DMS79 treated with DMSO at 0.1 percent for 48 hours (cell line): ENCODE measurements at regions not wholly inside any gene's neighbourhood (a gene's known extent, or its start where the extent isn't known, plus 50 kb on each side); places are given as distances from the start of the nearest gene placed in this dataset.
"Not testable (repeated sequence)": the region's sequence is repeated elsewhere in the genome, so short reads cannot be mapped to it uniquely, and the experiment has no call there.

Source experiments
- DNase-seq: peaks from one replicate; lab custom pipeline; 2025; lab: John Stamatoyannopoulos, UW

GRCh38 chr7:136325027-136325426 lies 347.9 kb upstream of the MTPN start:
- no peak for DNase-seq

DNA sequence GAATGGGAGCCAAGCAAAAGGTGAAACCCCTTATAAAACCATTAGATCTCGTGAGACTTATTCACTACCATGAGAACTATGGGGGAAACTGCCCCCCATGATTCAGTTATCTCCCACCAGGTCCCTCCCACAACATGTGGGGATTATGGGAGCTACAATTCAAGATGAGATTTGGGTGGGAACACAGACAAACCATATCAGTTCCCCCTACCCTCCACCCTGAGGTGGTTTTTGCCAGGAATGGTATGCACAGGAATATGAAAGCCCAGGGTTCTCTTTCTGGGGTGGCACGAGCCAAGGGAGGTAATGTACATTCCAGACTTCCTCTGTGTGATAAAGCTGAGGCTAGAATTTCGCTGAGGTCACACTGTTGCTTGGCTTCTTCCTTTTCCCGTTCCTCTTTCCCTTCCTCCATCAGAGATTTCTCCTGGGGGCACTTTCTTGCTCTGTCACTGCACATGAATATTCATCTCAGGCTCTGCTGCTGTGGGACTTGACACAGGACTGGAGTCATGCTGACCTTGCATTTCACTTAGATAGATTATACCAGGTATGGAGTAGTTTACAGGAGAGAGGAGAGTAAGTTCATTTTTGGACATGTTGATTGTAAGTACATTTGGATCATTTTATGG lies 347.0 kb upstream of the MTPN start:
- DNase-seq, result no peak

GRCh38 chr7:136312592-136312991 lies 335.4 kb upstream of the MTPN start:
- no peak for DNase-seq

DNA sequence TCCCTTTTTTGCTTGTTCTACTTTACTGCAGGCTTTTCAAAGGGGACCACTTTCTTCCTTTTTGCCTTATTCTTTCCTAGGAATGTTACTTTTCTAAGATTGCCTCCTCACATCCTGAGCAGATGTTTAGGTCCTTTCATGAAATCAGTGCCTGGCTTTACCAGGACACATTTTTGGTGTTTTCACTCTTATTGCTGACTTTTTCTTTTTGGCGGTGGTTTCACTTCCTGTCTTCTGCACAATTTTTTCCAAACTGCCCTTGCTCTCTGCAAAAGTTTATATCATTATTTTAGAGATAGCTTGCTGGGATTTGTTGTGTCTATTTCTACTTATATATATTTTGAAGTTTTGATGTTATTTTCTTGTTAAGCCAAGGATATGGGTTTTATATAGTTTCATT lies 332.2 kb upstream of the MTPN start:
- DNase-seq, result no peak

DNA sequence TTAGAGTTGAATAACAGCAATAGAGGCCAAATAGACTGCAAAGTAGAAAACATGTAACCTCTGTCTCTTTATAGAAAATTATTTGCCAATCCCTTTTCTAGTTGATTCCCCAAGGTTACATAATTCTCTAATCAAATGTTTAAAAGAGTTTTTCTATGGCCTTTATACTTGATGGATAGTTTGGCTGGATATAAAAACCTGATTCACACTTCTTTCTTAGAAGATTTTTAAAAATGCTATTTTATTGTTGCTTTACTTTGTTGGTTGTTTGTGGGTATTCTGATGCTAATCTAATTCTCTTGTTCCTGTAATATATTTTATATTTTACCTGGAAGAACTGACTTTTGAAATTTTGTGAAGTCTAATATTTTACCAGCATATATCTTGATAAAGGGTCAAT lies 331.1 kb upstream of the MTPN start:
- DNase-seq, result no peak

DNA sequence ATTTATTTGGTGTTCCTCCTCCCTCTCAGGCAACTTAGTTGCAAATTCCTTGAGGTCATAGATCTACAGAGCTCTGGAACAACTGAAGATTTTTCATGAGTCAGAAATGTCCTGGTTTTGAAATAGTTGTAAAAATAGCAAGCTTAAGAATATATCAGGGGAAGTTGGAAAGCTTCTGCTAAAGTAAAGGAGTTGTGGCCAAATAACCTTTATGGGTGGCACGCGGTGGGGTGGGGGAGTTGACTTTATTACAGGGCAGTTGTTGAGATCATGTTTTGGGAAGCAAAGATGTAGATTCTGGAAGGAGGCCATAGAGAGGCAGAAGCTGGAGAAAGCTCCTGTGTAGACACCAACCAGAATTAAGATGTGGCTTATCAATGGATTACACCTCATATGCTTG lies 326.0 kb upstream of the MTPN start:
- DNase-seq, result no peak

DNA sequence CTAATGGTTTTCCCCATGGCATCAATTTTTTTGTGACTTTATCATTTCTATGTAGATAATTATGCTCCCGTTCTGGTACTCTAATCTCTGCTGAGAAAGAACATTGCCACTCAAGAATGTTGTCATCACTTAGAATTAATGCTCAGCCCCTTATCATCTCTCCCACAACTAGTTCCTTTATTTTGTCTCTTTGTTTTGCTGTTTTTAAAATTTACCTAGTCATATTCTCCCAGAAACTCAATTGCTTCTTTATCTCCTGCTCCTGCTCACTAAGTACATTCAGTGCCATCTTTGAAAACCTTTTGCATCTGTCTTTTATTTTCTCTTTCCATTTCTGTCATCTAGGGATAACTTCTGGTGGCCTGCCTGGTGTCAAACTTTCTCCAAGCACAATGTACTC lies 324.9 kb upstream of the MTPN start:
- no peak for DNase-seq

DNA sequence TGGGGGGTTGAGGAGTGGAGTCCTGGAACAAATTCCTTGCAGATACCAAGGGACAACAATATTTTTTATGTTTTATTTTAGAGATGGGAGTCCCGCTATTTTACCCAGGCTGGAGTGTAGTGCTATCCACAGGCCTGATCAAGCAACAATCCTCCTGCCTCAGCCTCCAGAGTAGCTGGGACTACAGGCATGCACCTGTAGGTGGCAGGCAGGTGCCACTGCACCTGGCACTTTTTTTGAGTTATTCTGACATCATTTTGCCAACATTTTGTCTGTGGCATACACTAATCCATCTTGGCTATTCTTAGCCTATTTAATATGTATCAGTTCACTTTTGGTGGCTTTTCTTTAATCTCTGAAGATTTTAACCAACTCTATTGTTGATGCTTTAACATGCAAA lies 317.8 kb upstream of the MTPN start:
- no peak for DNase-seq

DNA sequence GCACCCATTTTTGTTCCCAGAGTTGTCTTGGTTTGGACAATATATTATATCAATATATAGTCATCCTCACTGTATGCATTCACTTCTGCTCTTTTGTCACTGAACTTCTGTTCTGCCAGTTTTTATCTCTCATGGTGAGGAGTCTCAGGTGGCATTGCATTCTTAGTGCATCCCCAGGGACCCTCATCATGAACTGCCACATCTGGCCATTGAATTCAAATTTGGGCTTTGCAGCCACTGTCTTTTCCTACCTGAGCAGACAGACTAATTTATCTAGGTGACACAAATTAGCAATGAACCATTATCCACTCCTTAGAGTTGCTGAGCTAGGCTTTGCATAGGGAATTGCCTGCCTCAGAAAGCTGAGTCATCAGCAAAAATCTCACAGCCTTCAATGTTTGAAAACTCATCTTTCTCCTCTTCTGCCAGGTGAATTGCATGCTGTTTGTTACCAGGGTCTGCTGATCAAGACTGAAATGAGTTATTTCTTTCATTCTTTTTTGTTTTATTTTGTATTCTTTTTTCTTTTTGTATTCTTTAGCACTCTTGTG lies 316.8 kb upstream of the MTPN start:
- DNase-seq, result no peak

- DNase-seq, result no peak
Observed at GRCh38 chr7:136293272-136293671, 316.1 kb upstream of the MTPN start.

GRCh38 chr7:136292365-136292764 lies 315.2 kb upstream of the MTPN start:
- DNase-seq, result no peak

DNA sequence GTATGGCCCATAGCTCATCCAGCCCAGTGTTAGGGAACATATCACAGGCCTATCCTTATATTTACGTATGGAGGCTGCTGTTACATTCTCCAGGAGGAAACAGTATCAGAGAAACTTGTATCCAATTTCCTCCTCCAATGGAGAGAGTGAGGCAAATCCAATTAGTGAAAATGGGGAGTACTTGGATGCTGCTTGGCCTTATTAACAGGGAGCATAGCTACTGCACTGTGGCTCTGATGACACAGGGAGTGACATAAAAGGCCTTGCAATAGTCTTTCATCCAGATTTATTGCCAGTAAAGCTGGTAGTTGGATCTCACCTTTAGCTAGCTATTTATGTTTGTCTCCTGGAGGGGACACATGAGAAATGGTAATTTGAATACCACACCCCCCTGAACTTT lies 313.2 kb upstream of the MTPN start:
- no peak for DNase-seq

DNA sequence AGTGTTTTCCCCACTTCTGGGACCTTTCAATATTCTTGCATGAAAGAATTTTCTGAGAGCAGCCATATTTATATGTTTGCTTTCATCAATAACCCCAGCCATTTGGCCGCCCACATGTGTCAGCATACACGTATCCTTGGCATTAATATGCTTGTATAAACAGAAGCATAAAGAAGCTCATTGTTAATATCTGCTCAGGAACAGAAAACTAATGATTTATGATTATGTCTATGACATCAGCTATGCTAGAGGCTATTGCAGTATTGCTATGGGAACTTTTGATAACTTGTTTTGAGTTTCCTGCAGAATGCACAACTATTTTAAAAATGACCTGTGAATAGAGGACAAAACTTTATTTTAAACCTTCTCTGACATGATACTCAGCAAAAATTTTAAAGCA lies 300.9 kb upstream of the MTPN start:
- DNase-seq, result no peak

DNA sequence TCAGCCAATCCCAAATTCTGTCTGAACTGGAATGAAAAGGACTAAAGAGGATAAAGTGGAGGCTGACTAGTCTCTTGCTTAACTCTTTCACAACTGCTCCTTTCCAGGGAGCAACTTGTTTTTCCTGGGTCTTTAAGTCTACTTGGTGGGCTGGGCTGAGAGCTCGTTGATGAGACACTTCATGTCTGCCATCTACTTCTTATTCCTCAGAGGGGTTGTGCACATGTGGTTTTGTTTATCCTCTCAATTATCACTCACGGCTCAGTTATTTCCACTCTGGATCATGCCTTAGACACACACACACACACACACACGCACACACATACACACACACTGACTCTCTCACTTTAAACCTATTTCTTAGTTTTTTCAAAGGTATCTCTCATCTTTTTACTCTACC lies 298.6 kb upstream of the MTPN start:
- DNase-seq, result no peak

GRCh38 chr7:136274636-136275345 lies 297.6 kb upstream of the MTPN start:
- DNase-seq, result no peak

- no peak for DNase-seq
Observed at GRCh38 chr7:136272934-136273333, 295.8 kb upstream of the MTPN start.

DNA sequence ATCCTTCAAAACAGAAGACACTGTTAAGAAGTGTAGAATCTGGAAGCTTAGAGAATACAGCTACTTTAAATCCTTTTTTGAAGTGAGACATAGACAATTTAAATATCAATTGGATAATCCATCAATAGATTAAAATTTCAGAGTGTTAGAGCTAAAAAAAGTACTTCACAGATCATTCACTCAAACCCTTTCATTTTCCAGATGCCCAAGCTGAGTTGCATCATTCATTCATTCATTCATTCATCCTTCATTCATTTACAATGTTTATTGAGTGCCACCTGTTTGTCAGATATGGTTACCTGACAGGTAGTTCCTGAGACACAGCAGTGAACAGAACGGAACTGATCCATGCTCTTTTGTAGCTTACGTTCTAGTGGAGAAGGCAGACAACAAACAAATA lies 290.7 kb upstream of the MTPN start:
- DNase-seq, result no peak

- no peak for DNase-seq
Observed at GRCh38 chr7:136266457-136266856, 289.3 kb upstream of the MTPN start.

DNA sequence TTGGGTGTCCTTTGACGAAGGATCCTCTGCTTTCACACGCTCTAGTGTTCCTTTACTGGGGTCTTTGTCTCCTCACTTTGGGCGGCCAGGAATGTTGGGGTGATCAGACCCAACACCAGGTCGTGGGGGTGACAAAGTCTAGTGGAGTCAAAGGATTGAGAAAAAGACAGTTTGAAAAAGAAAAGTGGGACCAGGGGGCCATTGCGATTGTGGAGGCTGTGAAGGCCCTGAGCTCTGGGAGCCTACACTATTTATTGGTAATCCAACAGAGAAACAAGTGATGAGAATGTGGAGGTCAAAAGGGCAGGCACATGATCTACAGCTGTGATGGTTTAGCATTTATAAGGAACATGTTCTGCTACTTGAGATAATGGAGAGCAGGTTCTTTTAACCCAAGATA lies 287.1 kb upstream of the MTPN start:
- not testable (repeated sequence) for DNase-seq

- not testable (repeated sequence) for DNase-seq
Observed at GRCh38 chr7:136263112-136263860, 286.1 kb upstream of the MTPN start.

GRCh38 chr7:136260591-136260990 lies 283.4 kb upstream of the MTPN start:
- DNase-seq, result not testable (repeated sequence)

DNA sequence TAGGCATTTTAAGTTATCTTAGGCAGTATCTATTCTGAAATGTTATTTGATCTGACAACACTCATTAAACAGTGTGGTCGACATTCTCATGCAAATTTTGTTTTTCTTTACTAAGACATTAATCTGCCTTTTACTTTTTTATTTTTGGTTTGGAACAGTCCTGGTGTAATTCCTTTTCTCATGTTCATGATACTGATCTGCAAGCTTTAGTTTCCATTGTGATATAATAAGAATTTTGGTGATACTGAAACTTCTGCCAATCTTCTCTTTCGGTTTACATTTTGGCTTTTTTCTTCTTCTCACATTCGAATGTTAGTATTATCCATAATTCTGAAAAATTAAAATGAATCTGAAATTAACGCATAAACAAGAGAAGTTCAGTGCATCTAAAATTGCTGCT lies 281.9 kb upstream of the MTPN start:
- DNase-seq, result no peak

- no peak for DNase-seq
Observed at GRCh38 chr7:136256491-136256890, 279.3 kb upstream of the MTPN start.
